K562 (cell line): ENCODE measurements at regions not wholly inside any gene's neighbourhood (a gene's known extent, or its start where the extent isn't known, plus 50 kb on each side); places are given as distances from the start of the nearest gene placed in this dataset.

Experiments
- CBFA2T2 ChIP-seq: fragments of 450-650 bp; conservative IDR thresholded peaks from 2 replicates; pipeline ENCODE4 v1.6.1; 2017; ENCODE audit warnings: mild to moderate bottlenecking
- DNMT1 ChIP-seq: fragments of 450-650 bp; IDR thresholded peaks from 2 replicates; pipeline ENCODE4 v1.6.1; 2016; ENCODE audit warnings: antibody characterized with exemption, mild to moderate bottlenecking
- HNRNPUL1 ChIP-seq: fragments of 200-400 bp; formaldehyde crosslinking; IDR thresholded peaks from 2 replicates; pipeline ENCODE4 v1.6.1; 2017; ENCODE audit warnings: low read length
- IRF2 ChIP-seq: sonication (generic); formaldehyde crosslinking; IDR thresholded peaks from 2 replicates; pipeline ENCODE4 v1.8.1; 2022; ENCODE audit warnings: mild to moderate bottlenecking, missing genetic modification reagents
- NEUROD1 ChIP-seq: fragments of 150-350 bp; IDR thresholded peaks from 2 replicates; pipeline ENCODE4 v1.6.1; 2014; ENCODE audit warnings: borderline replicate concordance, low read length, low read depth; ENCODE audit not compliant: partially characterized antibody
- SMARCE1 ChIP-seq: fragments of 450-650 bp; IDR thresholded peaks from 2 replicates; pipeline ENCODE4 v1.7.1; 2016; ENCODE audit warnings: mild to moderate bottlenecking
- SMC3 ChIP-seq: conservative IDR thresholded peaks from 2 replicates; pipeline ENCODE4 v1.6.1; 2011; ENCODE audit warnings: low read depth, low read length, improper control_type of control experiment; ENCODE audit not compliant: insufficient read depth
- SPI1 ChIP-seq: IDR thresholded peaks from 2 replicates; pipeline ENCODE4 v1.6.1; 2011; ENCODE audit warnings: low read depth, low read length, control low read depth, borderline replicate concordance
- TAL1 ChIP-seq: fragments of 450-650 bp; IDR thresholded peaks from 2 replicates; pipeline ENCODE4 v1.6.1; 2016; ENCODE audit warnings: mild to moderate bottlenecking
- ZC3H4 ChIP-seq: sonication (generic); formaldehyde crosslinking; IDR thresholded peaks from 2 replicates; pipeline ENCODE4 v1.9.0; 2021; ENCODE audit warnings: missing genetic modification reagents, borderline replicate concordance
- ZNF212 ChIP-seq: fragments of 450-650 bp; formaldehyde crosslinking; IDR thresholded peaks from 2 replicates; pipeline ENCODE4 v1.4.0; 2020; ENCODE audit warnings: mild to moderate bottlenecking
- ZNF239 ChIP-seq: fragments of 250-450 bp; sonication (Bioruptor Pico); IDR thresholded peaks from 2 replicates; pipeline ENCODE4 v1.4.0; 2020; ENCODE audit warnings: mild to moderate bottlenecking
- ZNF778 ChIP-seq: fragments of 450-650 bp; formaldehyde crosslinking; IDR thresholded peaks from 2 replicates; pipeline ENCODE4 v1.4.0; 2020; ENCODE audit warnings: mild to moderate bottlenecking, moderate library complexity
- TF ChIP-seq, protein P1 (sequence below): sonication (generic); formaldehyde crosslinking; IDR thresholded peaks from 2 replicates; pipeline ENCODE4 v1.8.0; 2023; ENCODE audit warnings: missing genetic modification reagents, mild to moderate bottlenecking, borderline replicate concordance
- TF ChIP-seq, protein P2 (sequence below): IDR thresholded peaks from 2 replicates; pipeline ENCODE4 v1.6.1; 2011; ENCODE audit not compliant: insufficient read length; ENCODE audit errors: extremely low read depth
- TF ChIP-seq, protein P3 (sequence below): IDR thresholded peaks from 3 replicates; pipeline ENCODE4 v1.6.1; 2011; ENCODE audit warnings: borderline replicate concordance, mild to moderate bottlenecking; ENCODE audit not compliant: insufficient read length, insufficient read depth
- TF ChIP-seq, protein P4 (sequence below): sonication (generic); formaldehyde crosslinking; IDR thresholded peaks from 2 replicates; pipeline ENCODE4 v1.4.0; 2020; ENCODE audit warnings: mild to moderate bottlenecking, missing genetic modification reagents

DNA sequence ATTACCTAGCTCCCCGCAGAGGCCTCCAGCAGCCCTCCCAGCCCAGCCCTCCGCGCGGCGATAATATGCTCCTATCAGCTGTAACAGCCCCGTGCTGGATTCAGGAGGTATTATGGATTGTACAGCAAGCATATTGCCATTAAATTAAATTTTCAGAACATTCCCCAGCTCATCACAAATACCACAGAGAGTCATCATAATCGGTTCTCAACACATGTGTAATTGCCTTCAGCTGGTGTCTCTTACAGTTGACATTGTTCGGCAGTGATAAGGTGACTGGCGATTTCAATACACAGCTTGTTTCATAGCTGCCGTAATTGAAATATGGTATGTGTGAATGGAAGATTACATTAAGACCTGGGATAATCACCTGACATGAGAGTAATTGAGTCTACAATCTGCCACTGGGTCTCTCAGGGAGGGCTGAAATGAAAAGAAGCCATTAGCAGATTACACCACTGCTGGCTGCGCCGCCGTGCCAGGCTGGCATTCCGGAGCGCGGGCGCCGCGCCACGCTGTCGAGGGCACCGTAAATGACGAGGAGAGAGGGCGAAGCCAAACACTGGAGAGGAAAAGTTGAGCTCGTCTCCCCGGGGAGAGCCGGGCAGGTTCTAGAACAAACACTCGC is 549.4 kb upstream of the SALL3 start (continued):
- TF ChIP-seq, protein P1, sequence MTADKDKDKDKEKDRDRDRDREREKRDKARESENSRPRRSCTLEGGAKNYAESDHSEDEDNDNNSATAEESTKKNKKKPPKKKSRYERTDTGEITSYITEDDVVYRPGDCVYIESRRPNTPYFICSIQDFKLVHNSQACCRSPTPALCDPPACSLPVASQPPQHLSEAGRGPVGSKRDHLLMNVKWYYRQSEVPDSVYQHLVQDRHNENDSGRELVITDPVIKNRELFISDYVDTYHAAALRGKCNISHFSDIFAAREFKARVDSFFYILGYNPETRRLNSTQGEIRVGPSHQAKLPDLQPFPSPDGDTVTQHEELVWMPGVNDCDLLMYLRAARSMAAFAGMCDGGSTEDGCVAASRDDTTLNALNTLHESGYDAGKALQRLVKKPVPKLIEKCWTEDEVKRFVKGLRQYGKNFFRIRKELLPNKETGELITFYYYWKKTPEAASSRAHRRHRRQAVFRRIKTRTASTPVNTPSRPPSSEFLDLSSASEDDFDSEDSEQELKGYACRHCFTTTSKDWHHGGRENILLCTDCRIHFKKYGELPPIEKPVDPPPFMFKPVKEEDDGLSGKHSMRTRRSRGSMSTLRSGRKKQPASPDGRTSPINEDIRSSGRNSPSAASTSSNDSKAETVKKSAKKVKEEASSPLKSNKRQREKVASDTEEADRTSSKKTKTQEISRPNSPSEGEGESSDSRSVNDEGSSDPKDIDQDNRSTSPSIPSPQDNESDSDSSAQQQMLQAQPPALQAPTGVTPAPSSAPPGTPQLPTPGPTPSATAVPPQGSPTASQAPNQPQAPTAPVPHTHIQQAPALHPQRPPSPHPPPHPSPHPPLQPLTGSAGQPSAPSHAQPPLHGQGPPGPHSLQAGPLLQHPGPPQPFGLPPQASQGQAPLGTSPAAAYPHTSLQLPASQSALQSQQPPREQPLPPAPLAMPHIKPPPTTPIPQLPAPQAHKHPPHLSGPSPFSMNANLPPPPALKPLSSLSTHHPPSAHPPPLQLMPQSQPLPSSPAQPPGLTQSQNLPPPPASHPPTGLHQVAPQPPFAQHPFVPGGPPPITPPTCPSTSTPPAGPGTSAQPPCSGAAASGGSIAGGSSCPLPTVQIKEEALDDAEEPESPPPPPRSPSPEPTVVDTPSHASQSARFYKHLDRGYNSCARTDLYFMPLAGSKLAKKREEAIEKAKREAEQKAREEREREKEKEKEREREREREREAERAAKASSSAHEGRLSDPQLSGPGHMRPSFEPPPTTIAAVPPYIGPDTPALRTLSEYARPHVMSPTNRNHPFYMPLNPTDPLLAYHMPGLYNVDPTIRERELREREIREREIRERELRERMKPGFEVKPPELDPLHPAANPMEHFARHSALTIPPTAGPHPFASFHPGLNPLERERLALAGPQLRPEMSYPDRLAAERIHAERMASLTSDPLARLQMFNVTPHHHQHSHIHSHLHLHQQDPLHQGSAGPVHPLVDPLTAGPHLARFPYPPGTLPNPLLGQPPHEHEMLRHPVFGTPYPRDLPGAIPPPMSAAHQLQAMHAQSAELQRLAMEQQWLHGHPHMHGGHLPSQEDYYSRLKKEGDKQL (CRISPR knock-in tag) = no peak
- TF ChIP-seq, protein P2, sequence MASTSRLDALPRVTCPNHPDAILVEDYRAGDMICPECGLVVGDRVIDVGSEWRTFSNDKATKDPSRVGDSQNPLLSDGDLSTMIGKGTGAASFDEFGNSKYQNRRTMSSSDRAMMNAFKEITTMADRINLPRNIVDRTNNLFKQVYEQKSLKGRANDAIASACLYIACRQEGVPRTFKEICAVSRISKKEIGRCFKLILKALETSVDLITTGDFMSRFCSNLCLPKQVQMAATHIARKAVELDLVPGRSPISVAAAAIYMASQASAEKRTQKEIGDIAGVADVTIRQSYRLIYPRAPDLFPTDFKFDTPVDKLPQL = no peak
- TF ChIP-seq, protein P3, sequence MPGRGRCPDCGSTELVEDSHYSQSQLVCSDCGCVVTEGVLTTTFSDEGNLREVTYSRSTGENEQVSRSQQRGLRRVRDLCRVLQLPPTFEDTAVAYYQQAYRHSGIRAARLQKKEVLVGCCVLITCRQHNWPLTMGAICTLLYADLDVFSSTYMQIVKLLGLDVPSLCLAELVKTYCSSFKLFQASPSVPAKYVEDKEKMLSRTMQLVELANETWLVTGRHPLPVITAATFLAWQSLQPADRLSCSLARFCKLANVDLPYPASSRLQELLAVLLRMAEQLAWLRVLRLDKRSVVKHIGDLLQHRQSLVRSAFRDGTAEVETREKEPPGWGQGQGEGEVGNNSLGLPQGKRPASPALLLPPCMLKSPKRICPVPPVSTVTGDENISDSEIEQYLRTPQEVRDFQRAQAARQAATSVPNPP = no peak
- TF ChIP-seq NEUROD1 = no peak
- TF ChIP-seq ZNF212 (CRISPR knock-in tag) = no peak
- TF ChIP-seq ZNF778 (CRISPR knock-in tag) = no peak
- TF ChIP-seq HNRNPUL1 = no peak
- no peak for TF ChIP-seq SPI1
- no peak for TF ChIP-seq IRF2 (CRISPR knock-in tag)
- peak; percentile 67 for TF ChIP-seq CBFA2T2
- no peak for TF ChIP-seq DNMT1
- TF ChIP-seq SMC3 = no peak
- no peak for TF ChIP-seq ZNF239
- no peak for TF ChIP-seq ZC3H4 (CRISPR knock-in tag)
- TF ChIP-seq TAL1 = peak; percentile 52
- no peak for TF ChIP-seq SMARCE1
- TF ChIP-seq, protein P4, sequence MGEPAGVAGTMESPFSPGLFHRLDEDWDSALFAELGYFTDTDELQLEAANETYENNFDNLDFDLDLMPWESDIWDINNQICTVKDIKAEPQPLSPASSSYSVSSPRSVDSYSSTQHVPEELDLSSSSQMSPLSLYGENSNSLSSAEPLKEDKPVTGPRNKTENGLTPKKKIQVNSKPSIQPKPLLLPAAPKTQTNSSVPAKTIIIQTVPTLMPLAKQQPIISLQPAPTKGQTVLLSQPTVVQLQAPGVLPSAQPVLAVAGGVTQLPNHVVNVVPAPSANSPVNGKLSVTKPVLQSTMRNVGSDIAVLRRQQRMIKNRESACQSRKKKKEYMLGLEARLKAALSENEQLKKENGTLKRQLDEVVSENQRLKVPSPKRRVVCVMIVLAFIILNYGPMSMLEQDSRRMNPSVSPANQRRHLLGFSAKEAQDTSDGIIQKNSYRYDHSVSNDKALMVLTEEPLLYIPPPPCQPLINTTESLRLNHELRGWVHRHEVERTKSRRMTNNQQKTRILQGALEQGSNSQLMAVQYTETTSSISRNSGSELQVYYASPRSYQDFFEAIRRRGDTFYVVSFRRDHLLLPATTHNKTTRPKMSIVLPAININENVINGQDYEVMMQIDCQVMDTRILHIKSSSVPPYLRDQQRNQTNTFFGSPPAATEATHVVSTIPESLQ (CRISPR knock-in tag) = no peak
